H1 (cell line): ENCODE measurements at regions not wholly inside any gene's neighbourhood (a gene's known extent, or its start where the extent isn't known, plus 50 kb on each side); places are given as distances from the start of the nearest gene placed in this dataset.

Source experiments
- CTCF ChIA-PET: fragments of 300-600 bp; sonication (Branson Sonifier 250); formaldehyde crosslinking; loops from one replicate; lab custom pipeline; 2021; ENCODE audit not compliant: partially characterized antibody; lab: Charles Lee
- POLR2A ChIA-PET: fragments of 300-600 bp; sonication (Branson Sonifier 250); formaldehyde crosslinking; loops from one replicate; lab custom pipeline; 2021; ENCODE audit warnings: inconsistent platforms; ENCODE audit not compliant: partially characterized antibody; lab: Charles Lee
- DNase-seq, 2 experiments: peaks; one replicate each; pipeline versions ENCODE4 v3.0.0 to v3.0.0-alpha.2; 2010 to 2022; ENCODE audit warnings: low spot score in 2 of 2, low read depth in 1 of 2, mixed read lengths in 1 of 2
- FAIRE-seq: peaks from 2 replicates; lab custom pipeline; 2011; peaks lifted over from hg19 to GRCh38; lab: Jason Lieb, UNC
- H2AFZ ChIP-seq: 2 replicates; pipeline ENCODE4 v1.8.1; 2012; ENCODE audit warnings: low read length, inconsistent platforms
- H2AK5ac ChIP-seq: 2 replicates; pipeline ENCODE4 v1.6.1; 2013; ENCODE audit warnings: low read depth, low read length
- H2BK120ac ChIP-seq: replicated peaks from 2 replicates; pipeline ENCODE3; 2013; ENCODE audit warnings: low read depth, low read length, inconsistent platforms
- H2BK12ac ChIP-seq: 2 replicates; pipeline ENCODE4 v1.6.1; 2013; ENCODE audit warnings: low read depth, low read length
- H2BK15ac ChIP-seq: 2 replicates; pipeline ENCODE4 v1.6.1; 2013; ENCODE audit warnings: low read length
- H2BK20ac ChIP-seq: 2 replicates; pipeline ENCODE4 v1.6.1; 2013; ENCODE audit warnings: low read length
- H2BK5ac ChIP-seq: 2 replicates; pipeline ENCODE4 v1.6.1; 2013; ENCODE audit warnings: low read depth, low read length
- H3K14ac ChIP-seq: 2 replicates; pipeline ENCODE4 v1.6.1; 2013; ENCODE audit warnings: inconsistent platforms; ENCODE audit not compliant: insufficient read length
- H3K18ac ChIP-seq: 2 replicates; pipeline ENCODE4 v1.6.1; 2013; ENCODE audit warnings: low read length; ENCODE audit errors: extremely low read depth
- H3K23ac ChIP-seq: 2 replicates; pipeline ENCODE4 v1.6.1; 2013; ENCODE audit warnings: inconsistent platforms; ENCODE audit not compliant: insufficient read length
- H3K23me2 ChIP-seq: 2 replicates; pipeline ENCODE4 v1.6.1; 2013; ENCODE audit warnings: low read depth, low read length
- H3K27ac ChIP-seq: 2 replicates; pipeline ENCODE4 v1.6.1; 2011; ENCODE audit warnings: low read depth, low read length, inconsistent platforms
- H3K27me3 ChIP-seq, 4 experiments: replicated peaks in 1 of 4; 1 replicate in 1 of 4; 2 replicates in 3 of 4; pipeline versions ENCODE4 v1.6.1 to v1.8.1; 2011 to 2013; ENCODE audit warnings: low read length in 3 of 4, mild to moderate bottlenecking in 3 of 4, inconsistent platforms in 2 of 4, mixed read lengths in 2 of 4, moderate library complexity in 1 of 4; ENCODE audit not compliant: control insufficient read depth in 3 of 4, insufficient read depth in 3 of 4; ENCODE audit errors: extremely low read depth in 1 of 4
- H3K36me3 ChIP-seq, 4 experiments: 2 replicates each; pipeline versions ENCODE4 v1.6.1 to v1.8.1; 2011 to 2013; ENCODE audit warnings: mild to moderate bottlenecking in 4 of 4, low read length in 3 of 4, moderate library complexity in 2 of 4, control low read depth in 1 of 4, inconsistent platforms in 1 of 4; ENCODE audit not compliant: insufficient read depth in 4 of 4, control insufficient read depth in 2 of 4
- H3K4ac ChIP-seq: replicated peaks from 2 replicates; pipeline ENCODE3; 2013; ENCODE audit warnings: low read length, low read depth, mixed read lengths, inconsistent platforms; ENCODE audit not compliant: insufficient read length
- H3K4me1 ChIP-seq, 4 experiments: replicated peaks in 1 of 4; 1 replicate in 1 of 4; 2 replicates in 3 of 4; pipeline versions ENCODE4 v1.6.1 to v1.8.1; 2011 to 2013; ENCODE audit warnings: low read length in 3 of 4, inconsistent platforms in 2 of 4, mixed read lengths in 1 of 4; ENCODE audit not compliant: insufficient read depth in 4 of 4, control insufficient read depth in 3 of 4
- H3K4me2 ChIP-seq, 2 experiments: 2 replicates each; pipeline versions ENCODE4 v1.6.1 to v1.8.1; 2011 to 2013; ENCODE audit warnings: low read depth in 2 of 2, low read length in 2 of 2, control low read depth in 1 of 2, inconsistent platforms in 1 of 2, mild to moderate bottlenecking in 1 of 2; ENCODE audit not compliant: insufficient read depth in 1 of 2
- H3K4me3 ChIP-seq, 4 experiments: fragments of 200-600, 300-600 bp in 1 of 4; sonication (generic), shearing (Covaris generic), sonication (Bioruptor Twin) in 1 of 4; 2 replicates each; pipeline versions ENCODE4 v1.5.1 to v1.8.1; 2011 to 2016; ENCODE audit warnings: low read length in 4 of 4, low read depth in 3 of 4, control low read depth in 2 of 4, inconsistent platforms in 2 of 4, mild to moderate bottlenecking in 2 of 4, mixed read lengths in 1 of 4, moderate library complexity in 1 of 4; ENCODE audit not compliant: insufficient read depth in 2 of 4; ENCODE audit errors: extremely low read depth in 1 of 4
- H3K56ac ChIP-seq: replicated peaks from 2 replicates; pipeline ENCODE3; 2013; ENCODE audit warnings: low read depth, mild to moderate bottlenecking, mixed read lengths, low read length, inconsistent platforms; ENCODE audit not compliant: insufficient read length
- H3K79me1 ChIP-seq: 2 replicates; pipeline ENCODE4 v1.6.1; 2013; ENCODE audit warnings: low read depth, low read length, control low read depth
- H3K79me2 ChIP-seq, 2 experiments: 2 replicates each; pipeline versions ENCODE4 v1.6.1 to v1.8.1; 2012 to 2013; ENCODE audit warnings: low read length in 2 of 2, mild to moderate bottlenecking in 2 of 2, inconsistent platforms in 1 of 2; ENCODE audit not compliant: insufficient read depth in 2 of 2, control insufficient read depth in 1 of 2
- H3K9ac ChIP-seq, 4 experiments: replicated peaks in 1 of 4; 1 replicate in 1 of 4; 2 replicates in 3 of 4; pipeline versions ENCODE4 v1.6.1 to v1.8.1; 2011 to 2013; ENCODE audit warnings: low read depth in 3 of 4, low read length in 3 of 4, control low read depth in 2 of 4, mild to moderate bottlenecking in 2 of 4, moderate library complexity in 2 of 4, inconsistent platforms in 1 of 4; ENCODE audit errors: extremely low read depth in 1 of 4
- H3K9me3 ChIP-seq, 2 experiments: 2 replicates each; pipeline versions ENCODE4 v1.6.1 to v1.8.1; 2012 to 2013; ENCODE audit warnings: mild to moderate bottlenecking in 2 of 2, moderate library complexity in 2 of 2, control low read depth in 1 of 2, inconsistent platforms in 1 of 2, low read depth in 1 of 2, low read length in 1 of 2, mixed read lengths in 1 of 2; ENCODE audit not compliant: insufficient read depth in 2 of 2
- H4K20me1 ChIP-seq, 2 experiments: replicated peaks in 1 of 2; 2 replicates each; pipeline versions ENCODE3 to v1.8.1; 2011 to 2013; ENCODE audit warnings: inconsistent platforms in 2 of 2, low read length in 2 of 2, mild to moderate bottlenecking in 1 of 2; ENCODE audit not compliant: insufficient read depth in 2 of 2, control insufficient read depth in 1 of 2
- H4K5ac ChIP-seq: 2 replicates; pipeline ENCODE4 v1.6.1; 2013; ENCODE audit warnings: low read length, low read depth, mixed read lengths, inconsistent platforms; ENCODE audit not compliant: insufficient read length
- H4K8ac ChIP-seq: 2 replicates; pipeline ENCODE4 v1.8.0; 2013; ENCODE audit warnings: mild to moderate bottlenecking, moderate library complexity, low read length, inconsistent platforms; ENCODE audit not compliant: insufficient read depth; ENCODE audit errors: extremely low read depth
- H4K91ac ChIP-seq: replicated peaks from 2 replicates; pipeline ENCODE3; 2013; ENCODE audit warnings: low read length, mixed read lengths, inconsistent platforms; ENCODE audit not compliant: insufficient read length
- GABPA ChIP-seq: IDR thresholded peaks from 2 replicates; pipeline ENCODE4 v1.6.1; 2011; ENCODE audit warnings: mild to moderate bottlenecking, low read length, moderate library complexity, borderline replicate concordance; ENCODE audit not compliant: insufficient read depth
- HDAC2 ChIP-seq, 2 experiments: fragments of 300-600 bp in 1 of 2; sonication (generic) in 1 of 2; IDR thresholded peaks; 2 replicates each; pipeline ENCODE4 v1.6.1; 2011 to 2012; ENCODE audit warnings: low read depth in 2 of 2, low read length in 2 of 2, mild to moderate bottlenecking in 2 of 2, moderate library complexity in 2 of 2, borderline replicate concordance in 1 of 2, inconsistent platforms in 1 of 2
- HDAC6 ChIP-seq: IDR thresholded peaks from one replicate; pipeline ENCODE4 v1.7.1; 2012; ENCODE audit warnings: low read depth, mild to moderate bottlenecking, inconsistent platforms, low read length, moderate library complexity
- WGBS, 2 experiments: shearing (Covaris generic) in 1 of 2; methylation state at CpG; one replicate each; pipeline versions ENCODE4 v1.1.6 to v1.1.7; 2013 to 2015; ENCODE audit warnings: low lambda C conversion rate in 2 of 2, mixed read lengths in 2 of 2, inconsistent platforms in 1 of 2, low coverage in 1 of 2, missing lambda C conversion rate in 1 of 2; ENCODE audit not compliant: insufficient replicate concordance in 2 of 2, insufficient coverage in 1 of 2, insufficient read length in 1 of 2; ENCODE audit errors: extremely low coverage in 1 of 2, missing lambda C conversion rate in 1 of 2; 5-methylcytosine and 5-hydroxymethylcytosine counted together

DNA sequence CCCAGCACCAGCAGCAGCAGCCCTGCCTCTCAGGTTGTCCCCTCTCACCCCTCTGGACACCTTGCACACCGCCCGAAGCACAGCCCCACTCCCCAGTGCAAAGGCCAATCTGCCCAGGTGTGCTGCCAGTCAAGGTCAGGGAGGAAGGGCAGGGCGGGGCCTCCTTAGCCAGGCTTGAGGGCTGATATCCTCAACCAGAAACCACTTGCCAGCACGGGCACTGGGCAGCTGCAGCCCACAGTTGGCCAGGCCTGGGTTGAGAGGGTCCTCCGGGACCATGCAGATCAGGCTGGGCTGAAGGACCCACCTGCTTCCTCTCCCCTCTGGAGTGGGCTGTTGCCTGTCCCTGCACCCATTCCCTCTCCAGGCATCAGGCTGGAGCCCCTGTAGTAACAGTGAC, 588.3 kb downstream of the NPHP4 start:
- Histone ChIP-seq H3K14ac (no peak overlapping the region), H3K4me3 (no peak overlapping the region), H3K23me2 (peaks cover 5% of the 10 kb centered on the region; the same call in 1 of the 2 replicates), H3K9me3 (peaks cover 0 to 2% of the 10 kb centered on the region in 2 experiments; a peak in 1 of 4 replicates), H4K8ac (0 out of 2 replicates have a peak overlapping the region, but pooled peaks have one; percentile 29), H3K9ac (no peak overlapping the region), H3K4me2 (no peak overlapping the region), H3K79me1 (no peaks in the 10 kb centered on the region), H2BK120ac (no peak overlapping the region), H3K27me3 (no peaks in the 10 kb centered on the region), H2AK5ac (0 out of 2 replicates have a peak overlapping the region, but pooled peaks have one; percentile 24), H3K23ac (no peak overlapping the region), H4K5ac (no peak overlapping the region), H2BK15ac (no peak overlapping the region), H3K4me1 (no peaks in the 10 kb centered on the region), H2AFZ (no peak overlapping the region), H2BK20ac (no peak overlapping the region), H4K91ac (no peak overlapping the region), H2BK5ac (no peak overlapping the region), H3K36me3 (no peaks in the 10 kb centered on the region), H2BK12ac (0 out of 2 replicates have a peak overlapping the region, but pooled peaks have one; percentile 39), H4K20me1 (peaks cover 0 to 2% of the 10 kb centered on the region in 2 experiments), H3K27ac (no peak overlapping the region), H3K4ac (no peak overlapping the region), H3K79me2 (no peaks in the 10 kb centered on the region), H3K18ac (no peak overlapping the region), H3K56ac (no peak overlapping the region)
- POLR2A ChIA-PET = no interaction called here
- CTCF ChIA-PET = no interaction called here
- WGBS, 2 experiments = 86% methylated on average over 5 of the region's 5 CpGs; no CpG with 5 or more reads in 1 of the 2 experiments
- no peak for FAIRE-seq
- no peak for DNase-seq
- TF ChIP-seq HDAC6 (no peak), HDAC2 (IDR thresholded peaks at IDR 0.05; ENCODE audit: borderline replicate concordance in 1 of 2, low read depth in 2 of 2, low read length in 2 of 2) (no peak), GABPA (no peak)
